Parathyroid adenoma (tissue), 2 donors: ENCODE measurements at regions not wholly inside any gene's neighbourhood (a gene's known extent, or its start where the extent isn't known, plus 50 kb on each side); places are given as distances from the start of the nearest gene placed in this dataset.

Experiments used
- H2AFZ ChIP-seq: fragments of 300-600 bp; sonication (generic); one replicate; pipeline ENCODE4 v1.7.0; 2017; ENCODE audit warnings: antibody characterized with exemption, mild to moderate bottlenecking
- H3K27ac ChIP-seq: fragments of 300-600 bp; sonication (generic); one replicate; pipeline ENCODE4 v1.7.0; 2017
- H3K27me3 ChIP-seq: fragments of 300-600 bp; sonication (generic); one replicate; pipeline ENCODE4 v1.7.0; 2017; ENCODE audit warnings: low read length; ENCODE audit not compliant: control insufficient read depth, insufficient read depth
- H3K36me3 ChIP-seq: fragments of 300-600 bp; sonication (generic); one replicate; pipeline ENCODE4 v1.7.0; 2017; ENCODE audit warnings: low read length; ENCODE audit not compliant: control insufficient read depth, insufficient read depth
- H3K4me1 ChIP-seq: fragments of 300-600 bp; sonication (generic); one replicate; pipeline ENCODE4 v1.7.0; 2017; ENCODE audit warnings: control low read depth
- H3K4me2 ChIP-seq: fragments of 300-600 bp; sonication (generic); one replicate; pipeline ENCODE4 v1.7.0; 2017; ENCODE audit warnings: low read length
- H3K4me3 ChIP-seq: fragments of 300-600 bp; sonication (generic); one replicate; pipeline ENCODE4 v1.7.0; 2017; ENCODE audit warnings: low read depth, low read length
- H3K79me2 ChIP-seq: fragments of 300-600 bp; sonication (generic); one replicate; pipeline ENCODE4 v1.7.0; 2017; ENCODE audit warnings: control low read depth
- H3K9ac ChIP-seq: fragments of 300-600 bp; sonication (generic); one replicate; pipeline ENCODE4 v1.7.0; 2017; ENCODE audit warnings: mild to moderate bottlenecking
- H3K9me3 ChIP-seq: fragments of 300-600 bp; sonication (generic); one replicate; pipeline ENCODE4 v1.7.0; 2017; ENCODE audit warnings: low read length; ENCODE audit not compliant: control insufficient read depth
- CTCF ChIP-seq: fragments of 300-600 bp; sonication (generic); IDR thresholded peaks from one replicate; pipeline ENCODE4 v1.7.0; 2017; ENCODE audit warnings: antibody characterized with exemption, mild to moderate bottlenecking
- donor health status: primary hyperparathyroidism.

DNA sequence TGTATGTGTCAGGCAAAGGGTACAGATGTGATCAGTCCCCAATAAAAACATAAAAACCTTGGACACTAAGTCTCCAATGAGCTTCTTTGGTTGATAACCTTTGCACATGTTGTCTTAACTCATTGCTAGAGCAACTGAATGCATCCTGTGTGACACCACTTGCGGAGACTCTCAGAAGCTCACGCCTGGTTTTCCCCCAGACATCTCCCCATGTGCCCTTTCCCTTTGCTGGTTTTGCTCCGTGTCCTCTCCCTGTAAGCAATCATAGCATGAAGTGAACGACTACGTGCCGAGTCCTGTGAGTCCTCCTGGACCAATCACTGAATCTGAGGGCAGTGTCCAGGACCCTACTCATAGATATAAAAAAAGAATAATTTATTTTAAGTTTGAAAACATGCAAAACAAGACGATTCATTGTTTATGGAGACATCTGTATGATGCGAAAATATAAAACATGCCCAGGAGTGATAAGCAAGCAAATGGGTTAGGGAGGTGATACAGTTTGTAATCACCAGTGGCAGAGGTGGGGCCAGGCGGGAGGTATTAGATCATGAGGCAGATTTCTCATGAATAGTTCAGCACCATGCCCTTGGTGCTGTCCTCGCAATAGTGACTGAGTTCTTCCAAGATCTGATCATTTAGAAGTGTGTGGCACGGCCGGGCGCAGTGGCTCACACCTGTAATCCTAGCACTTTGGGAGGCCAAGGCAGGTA, 115.5 kb downstream of the MED10 start:
- Histone ChIP-seq H3K4me3 (no peak overlapping the region), H3K27ac (no peak overlapping the region), H3K27me3 (no peaks in the 10 kb centered on the region), H3K9me3 (no peaks in the 10 kb centered on the region), H2AFZ (no peak overlapping the region), H3K79me2 (no peaks in the 10 kb centered on the region), H3K4me1 (no peaks in the 10 kb centered on the region), H3K9ac (no peak overlapping the region), H3K36me3 (no peaks in the 10 kb centered on the region), H3K4me2 (no peak overlapping the region)
- no peak for TF ChIP-seq CTCF

DNA sequence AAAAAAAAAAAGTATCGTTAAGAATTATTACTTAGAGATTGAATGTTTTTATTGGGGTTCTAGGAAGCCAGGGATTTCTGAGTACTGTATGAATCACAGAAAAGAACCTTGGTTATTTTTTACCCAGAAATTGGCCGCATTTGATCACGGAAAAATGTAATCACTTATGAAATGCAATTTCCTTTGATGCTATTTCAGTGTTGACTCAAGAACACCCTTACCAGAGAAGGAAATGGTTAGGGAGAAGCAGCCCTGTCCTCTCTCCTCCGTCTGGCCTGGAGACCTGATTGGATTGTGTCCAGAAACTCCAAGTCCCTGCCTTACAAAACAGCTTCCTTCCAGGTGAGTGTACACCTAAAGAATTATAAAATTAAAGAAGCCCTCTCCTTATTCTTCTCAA, 116.7 kb downstream of the MED10 start:
- no peaks in the 10 kb centered on the region for H3K4me1 ChIP-seq
- H3K27me3 ChIP-seq, result no peaks in the 10 kb centered on the region
- no peak overlapping the region for H2AFZ ChIP-seq
- H3K27ac ChIP-seq, result no peak overlapping the region
- no peak overlapping the region for H3K9ac ChIP-seq
- TF ChIP-seq CTCF, result no peak
- no peaks in the 10 kb centered on the region for H3K9me3 ChIP-seq
- no peaks in the 10 kb centered on the region for H3K36me3 ChIP-seq
- H3K79me2 ChIP-seq, result no peaks in the 10 kb centered on the region
- H3K4me3 ChIP-seq, result no peak overlapping the region
- no peak overlapping the region for H3K4me2 ChIP-seq

DNA sequence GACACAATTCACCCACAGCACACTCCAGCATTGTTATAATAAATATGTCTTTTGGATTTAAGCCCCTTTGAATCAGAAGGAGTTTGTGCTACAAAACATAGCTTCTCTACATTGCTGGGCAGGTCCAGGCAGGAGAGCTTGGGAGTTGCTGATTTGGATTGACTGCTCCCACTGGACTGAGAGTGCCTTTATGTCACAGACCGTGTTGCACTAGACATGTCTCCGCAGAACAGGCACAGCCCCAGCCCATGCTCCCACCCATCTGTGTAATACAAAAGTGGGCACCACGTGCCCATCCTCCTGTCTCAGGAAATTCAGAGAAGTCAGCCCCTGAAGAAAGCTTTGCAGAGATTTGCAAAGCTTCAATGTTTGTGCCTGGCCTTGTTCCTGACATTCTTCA, 117.1 kb downstream of the MED10 start:
- H3K9ac ChIP-seq, result no peak overlapping the region
- H3K79me2 ChIP-seq, result no peaks in the 10 kb centered on the region
- no peak for TF ChIP-seq CTCF
- H3K9me3 ChIP-seq, result no peaks in the 10 kb centered on the region
- H3K4me3 ChIP-seq, result no peak overlapping the region
- H3K4me2 ChIP-seq, result no peak overlapping the region
- no peak overlapping the region for H3K27ac ChIP-seq
- H3K27me3 ChIP-seq, result no peaks in the 10 kb centered on the region
- H3K36me3 ChIP-seq, result no peaks in the 10 kb centered on the region
- H3K4me1 ChIP-seq, result no peaks in the 10 kb centered on the region
- H2AFZ ChIP-seq, result no peak overlapping the region

DNA sequence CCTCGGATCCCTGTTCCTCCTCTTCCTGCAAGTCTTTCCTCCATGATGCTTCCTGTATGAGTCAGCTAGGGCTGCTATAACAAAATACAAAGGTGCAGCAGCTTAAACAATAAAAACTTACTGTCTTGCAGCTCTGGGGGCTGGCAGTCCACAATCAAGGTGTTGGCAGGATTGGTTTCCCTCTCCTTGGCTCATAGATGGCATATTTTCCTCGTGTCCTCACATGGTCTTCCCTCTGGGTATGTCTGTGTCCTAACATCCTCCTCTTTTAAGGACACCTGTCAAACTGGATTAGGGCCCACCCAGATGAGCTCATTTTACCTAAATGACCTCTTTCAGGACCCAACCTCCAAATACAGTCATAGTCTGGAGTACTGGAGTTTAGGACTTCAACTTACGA, 117.5 kb downstream of the MED10 start:
- Histone ChIP-seq H3K4me3 (no peak overlapping the region), H3K27me3 (no peaks in the 10 kb centered on the region), H2AFZ (no peak overlapping the region), H3K9ac (no peak overlapping the region), H3K9me3 (no peaks in the 10 kb centered on the region), H3K27ac (no peak overlapping the region), H3K36me3 (no peaks in the 10 kb centered on the region), H3K4me2 (no peak overlapping the region), H3K4me1 (no peaks in the 10 kb centered on the region), H3K79me2 (no peaks in the 10 kb centered on the region)
- TF ChIP-seq CTCF, result no peak

GRCh38 chr5:6256901-6257300, 121.4 kb downstream of the MED10 start:
- TF ChIP-seq CTCF, result no peak
- Histone ChIP-seq H3K9ac (no peak overlapping the region), H3K9me3 (no peaks in the 10 kb centered on the region), H3K4me1 (no peaks in the 10 kb centered on the region), H3K27me3 (no peaks in the 10 kb centered on the region), H3K27ac (no peak overlapping the region), H3K4me2 (no peak overlapping the region), H3K4me3 (no peak overlapping the region), H2AFZ (no peak overlapping the region), H3K79me2 (no peaks in the 10 kb centered on the region), H3K36me3 (no peaks in the 10 kb centered on the region)
